H1 (cell line): ENCODE measurements at regions not wholly inside any gene's neighbourhood (a gene's known extent, or its start where the extent isn't known, plus 50 kb on each side); places are given as distances from the start of the nearest gene placed in this dataset.

ENCODE experiments used
- MAFK ChIP-seq: IDR thresholded peaks from 2 replicates; pipeline ENCODE4 v1.6.1; 2012; ENCODE audit warnings: low read depth, mild to moderate bottlenecking, improper control_type of control experiment, low read length
- POLR2A ChIP-seq, 2 experiments: IDR thresholded peaks; 1 replicate in 1 of 2; 2 replicates in 1 of 2; pipeline ENCODE4 v1.6.1; 2011; ENCODE audit warnings: low read depth in 2 of 2, low read length in 2 of 2, mild to moderate bottlenecking in 2 of 2; ENCODE audit errors: control extremely low read depth in 1 of 2
- RAD21 ChIP-seq, 2 experiments: IDR thresholded peaks in 1 of 2; conservative IDR thresholded peaks in 1 of 2; 2 replicates each; pipeline ENCODE4 v1.6.1; 2011; ENCODE audit warnings: low read depth in 2 of 2, low read length in 2 of 2, improper control_type of control experiment in 1 of 2, inconsistent platforms in 1 of 2, mild to moderate bottlenecking in 1 of 2, moderate library complexity in 1 of 2
- SIX5 ChIP-seq: IDR thresholded peaks from 2 replicates; pipeline ENCODE4 v1.6.1; 2011; ENCODE audit warnings: mild to moderate bottlenecking, low read depth, low read length

- TF ChIP-seq POLR2A (IDR thresholded peaks at IDR 0.05; ENCODE audit: control extremely low read depth in 1 of 2, low read depth in 2 of 2, low read length in 2 of 2) (no peak), MAFK (peak; percentile 84), SIX5 (no peak), RAD21 (IDR thresholded peaks at IDR 0.05 in 1 of 2, conservative IDR thresholded peaks at IDR 0.05 in 1 of 2; ENCODE audit: low read depth in 2 of 2, low read length in 2 of 2) (no peak)
These were observed 433.7 kb downstream of the SOX9 start for GRCh38 chr17:72554508-72554907.
